Endodermal cell (in vitro differentiated cells): ENCODE measurements at regions not wholly inside any gene's neighbourhood (a gene's known extent, or its start where the extent isn't known, plus 50 kb on each side); places are given as distances from the start of the nearest gene placed in this dataset.

Experiments
- DNase-seq: peaks from one replicate; pipeline ENCODE4 v3.0.0-alpha.2; 2017
- H3K27ac ChIP-seq: 2 replicates; pipeline ENCODE4 v1.5.1; 2013; ENCODE audit warnings: mild to moderate bottlenecking, low read depth, low read length, moderate library complexity
- H3K27me3 ChIP-seq: 2 replicates; pipeline ENCODE4 v1.6.1; 2013; ENCODE audit warnings: mild to moderate bottlenecking, low read length, moderate library complexity; ENCODE audit not compliant: insufficient read depth, control insufficient read depth, poor library complexity, severe bottlenecking
- H3K36me3 ChIP-seq: 2 replicates; pipeline ENCODE4 v1.7.0; 2013; ENCODE audit warnings: mild to moderate bottlenecking, low read length, moderate library complexity; ENCODE audit not compliant: control insufficient read depth, insufficient read depth
- H3K4me1 ChIP-seq: one replicate; pipeline ENCODE4 v1.7.0; 2013; ENCODE audit warnings: low read length; ENCODE audit not compliant: control insufficient read depth, insufficient read depth
- H3K4me3 ChIP-seq: 2 replicates; pipeline ENCODE4 v1.5.1; 2013; ENCODE audit warnings: mild to moderate bottlenecking, low read length, moderate library complexity
- H3K9ac ChIP-seq: 2 replicates; pipeline ENCODE4 v1.6.1; 2013; ENCODE audit warnings: mild to moderate bottlenecking, low read length, moderate library complexity; ENCODE audit not compliant: poor library complexity, severe bottlenecking; ENCODE audit errors: extremely low read depth
- H3K9me3 ChIP-seq: 2 replicates; pipeline ENCODE4 v1.6.1; 2013; ENCODE audit warnings: mild to moderate bottlenecking, low read length, moderate library complexity; ENCODE audit not compliant: control insufficient read depth
- H3K27ac Mint-ChIP-seq: 2 replicates; pipeline ENCODE4 v1.8.0; 2020; ENCODE audit warnings: mixed read lengths
- H3K27me3 Mint-ChIP-seq: 2 replicates; pipeline ENCODE4 v1.8.0; 2021; ENCODE audit warnings: mild to moderate bottlenecking, mixed read lengths; ENCODE audit not compliant: insufficient read depth
- H3K36me3 Mint-ChIP-seq: 2 replicates; pipeline ENCODE4 v1.8.0; 2020; ENCODE audit warnings: low read depth, mixed read lengths
- H3K4me1 Mint-ChIP-seq: 2 replicates; pipeline ENCODE4 v1.8.0; 2020; ENCODE audit warnings: mixed read lengths
- H3K4me3 Mint-ChIP-seq: 2 replicates; pipeline ENCODE4 v1.8.0; 2020; ENCODE audit warnings: mild to moderate bottlenecking, moderate library complexity, mixed read lengths
- H3K9me3 Mint-ChIP-seq: 2 replicates; pipeline ENCODE4 v1.8.0; 2020; ENCODE audit warnings: mild to moderate bottlenecking, mixed read lengths
- CTCF ChIP-seq: fragments of 200-600 bp; sonication (generic); conservative IDR thresholded peaks from 2 replicates; pipeline ENCODE4 v1.5.0; 2021; ENCODE audit warnings: antibody characterized with exemption, mild to moderate bottlenecking
- WGBS, 2 experiments: methylation state at CpG; one replicate each; pipeline versions ENCODE4 v1.1.5 to v1.1.7; 2013; ENCODE audit warnings: missing lambda C conversion rate in 2 of 2, mixed read lengths in 1 of 2; ENCODE audit not compliant: insufficient coverage in 1 of 2, insufficient read length in 1 of 2; 5-methylcytosine and 5-hydroxymethylcytosine counted together

- Histone ChIP-seq H3K9ac (no peak overlapping the region), H3K4me1 (no peaks in the 10 kb centered on the region)
Observed at GRCh38 chr5:117230375-117230774, 655.8 kb upstream of the SEMA6A start.

GRCh38 chr5:117220730-117221129 lies 646.1 kb upstream of the SEMA6A start:
- DNase-seq, result no peak
- H3K4me3 ChIP-seq, result no peak overlapping the region
- no peaks in the 10 kb centered on the region for H3K27me3 Mint-ChIP-seq
- H3K36me3 Mint-ChIP-seq, result peaks cover 2% of the 10 kb centered on the region
- no peaks in the 10 kb centered on the region for H3K9me3 ChIP-seq
- TF ChIP-seq CTCF, result no peak
- H3K36me3 ChIP-seq, result no peaks in the 10 kb centered on the region
- H3K27ac ChIP-seq, result no peak overlapping the region
- H3K9ac ChIP-seq, result no peak overlapping the region
- H3K4me1 ChIP-seq, result no peaks in the 10 kb centered on the region
- WGBS, 2 experiments, result 48% methylated on average over 1 of the region's 1 CpG; no CpG with 5 or more reads in 1 of the 2 experiments
- H3K27me3 ChIP-seq, result no peaks in the 10 kb centered on the region
- H3K27ac Mint-ChIP-seq, result no peak overlapping the region
- H3K4me3 Mint-ChIP-seq, result no peak overlapping the region
- H3K9me3 Mint-ChIP-seq, result peaks cover 5% of the 10 kb centered on the region
- peaks cover 12% of the 10 kb centered on the region for H3K4me1 Mint-ChIP-seq

More at GRCh38 chr5:117230375-117230774, 655.8 kb upstream of the SEMA6A start:
- Mint-ChIP-seq H3K4me3 (no peak overlapping the region), H3K36me3 (no peaks in the 10 kb centered on the region), H3K27ac (no peak overlapping the region), H3K27me3 (no peaks in the 10 kb centered on the region), H3K4me1 (peaks cover 15% of the 10 kb centered on the region), H3K9me3 (no peaks in the 10 kb centered on the region)
- Histone ChIP-seq H3K36me3 (no peaks in the 10 kb centered on the region), H3K27ac (no peak overlapping the region), H3K27me3 (no peaks in the 10 kb centered on the region), H3K9me3 (no peaks in the 10 kb centered on the region), H3K4me3 (no peak overlapping the region)
- 87 to 100% methylated on average over 1 to 3 of the region's 3 CpGs for WGBS, 2 experiments
- no peak for TF ChIP-seq CTCF
- DNase-seq, result no peak

GRCh38 chr5:117218789-117219188 lies 644.2 kb upstream of the SEMA6A start:
- H3K36me3 ChIP-seq, result no peaks in the 10 kb centered on the region
- Mint-ChIP-seq H3K4me3 (no peak overlapping the region), H3K4me1 (peaks cover 21% of the 10 kb centered on the region), H3K36me3 (peaks cover 2% of the 10 kb centered on the region), H3K9me3 (peaks cover 5% of the 10 kb centered on the region), H3K27me3 (no peaks in the 10 kb centered on the region), H3K27ac (no peak overlapping the region)
- H3K9me3 ChIP-seq, result no peaks in the 10 kb centered on the region
- TF ChIP-seq CTCF, result no peak
- H3K4me3 ChIP-seq, result no peak overlapping the region
- WGBS, 2 experiments, result 97 to 100% methylated on average over 1 to 2 of the region's 2 CpGs
- no peaks in the 10 kb centered on the region for H3K4me1 ChIP-seq
- DNase-seq, result no peak
- H3K27me3 ChIP-seq, result no peaks in the 10 kb centered on the region
- H3K27ac ChIP-seq, result no peak overlapping the region
- no peak overlapping the region for H3K9ac ChIP-seq
